Panc1 (cell line): ENCODE measurements at regions not wholly inside any gene's neighbourhood (a gene's known extent, or its start where the extent isn't known, plus 50 kb on each side); places are given as distances from the start of the nearest gene placed in this dataset.

ENCODE experiments used
- ATAC-seq: fragments of 200-7000 bp; cut with Tn5 transposase; 2 replicates; pipeline ENCODE4 v1.9.1; 2020; ENCODE audit warnings: mild to moderate bottlenecking, moderate library complexity
- BruUV-seq: library from RNA; stranded (reverse); fragments of 400-500 nt; replicated peaks from 2 replicates; lab custom pipeline; 2021; lab: Mats Ljungman, UMichigan
- CTCF ChIA-PET: fragments of 300-600 bp; sonication (Branson Sonifier 250); formaldehyde crosslinking; loops from one replicate; lab custom pipeline; 2022; ENCODE audit warnings: antibody characterized with exemption; lab: Charles Lee
- POLR2A ChIA-PET: fragments of 300-600 bp; sonication (Branson Sonifier 250); formaldehyde crosslinking; loops from one replicate; lab custom pipeline; 2022; ENCODE audit warnings: antibody characterized with exemption; lab: Charles Lee
- DNase-seq: peaks from one replicate; pipeline ENCODE4 v3.0.0-alpha.2; 2010; ENCODE audit warnings: low read depth, low spot score
- H3K27ac ChIP-seq: 2 replicates; pipeline ENCODE4 v1.5.1; 2011; ENCODE audit warnings: mild to moderate bottlenecking, low read length, inconsistent platforms
- H3K27me3 ChIP-seq: fragments of 200-500 bp; sonication (Bioruptor generic); 2 replicates; pipeline ENCODE4 v1.6.0; 2014; ENCODE audit warnings: low read length, inconsistent platforms; ENCODE audit not compliant: control insufficient read depth, insufficient read depth
- H3K36me3 ChIP-seq: fragments of 200-500 bp; sonication (Bioruptor generic); 2 replicates; pipeline ENCODE4 v1.5.1; 2014; ENCODE audit warnings: inconsistent platforms, mild to moderate bottlenecking, low read length, moderate library complexity; ENCODE audit not compliant: control insufficient read depth, insufficient read depth
- H3K4me1 ChIP-seq: 2 replicates; pipeline ENCODE4 v1.5.1; 2011; ENCODE audit warnings: inconsistent platforms, mild to moderate bottlenecking, low read length, moderate library complexity; ENCODE audit not compliant: control insufficient read depth, insufficient read depth
- H3K4me3 ChIP-seq, 2 experiments: 2 replicates each; pipeline ENCODE4 v1.5.1; 2011 to 2012; ENCODE audit warnings: low read depth in 2 of 2, low read length in 2 of 2, mild to moderate bottlenecking in 2 of 2, inconsistent platforms in 1 of 2, moderate library complexity in 1 of 2
- H3K9me3 ChIP-seq: fragments of 200-500 bp; sonication (Bioruptor generic); 2 replicates; pipeline ENCODE4 v1.5.1; 2014; ENCODE audit warnings: low read depth, mild to moderate bottlenecking, inconsistent platforms, low read length, moderate library complexity; ENCODE audit not compliant: control insufficient read depth, insufficient read depth
- POLR2AphosphoS5 ChIP-seq: IDR thresholded peaks from 2 replicates; pipeline ENCODE4 v1.6.1; 2012; ENCODE audit warnings: mild to moderate bottlenecking, low read depth, low read length, moderate library complexity
- SIN3A ChIP-seq: IDR thresholded peaks from 2 replicates; pipeline ENCODE4 v1.6.1; 2012; ENCODE audit warnings: low read depth, mild to moderate bottlenecking, low read length, moderate library complexity, borderline replicate concordance; ENCODE audit not compliant: insufficient read depth
- TCF7L2 ChIP-seq: IDR thresholded peaks from 2 replicates; pipeline ENCODE4 v1.6.1; 2011; ENCODE audit warnings: mild to moderate bottlenecking, low read depth, low read length, inconsistent platforms
- in situ Hi-C: cut with HindIII; loops from 2 replicates; pipeline ENCODE4 v1.10.0; 2016; ENCODE audit warnings: low sequenced_read_pairs, low pct_unique_long_range_greater_than_20kb
- intact Hi-C: fragments of 100-400 bp; cut with micrococcal nuclease; formaldehyde crosslinking; loops from one replicate; pipeline ENCODE4 v1.10.0; 2022; ENCODE audit not compliant: unreplicated experiment
- TF ChIP-seq, protein P1 (sequence below): fragments of 450-650 bp; IDR thresholded peaks from 2 replicates; pipeline ENCODE4 v1.5.1; 2017; ENCODE audit warnings: mild to moderate bottlenecking
- TF ChIP-seq, protein P2 (sequence below), 2 experiments: IDR thresholded peaks; 2 replicates each; pipeline ENCODE4 v1.6.1; 2011 to 2012; ENCODE audit warnings: low read depth in 2 of 2, control low read depth in 1 of 2, low read length in 1 of 2, mild to moderate bottlenecking in 1 of 2, moderate library complexity in 1 of 2; ENCODE audit not compliant: insufficient read depth in 1 of 2

DNA sequence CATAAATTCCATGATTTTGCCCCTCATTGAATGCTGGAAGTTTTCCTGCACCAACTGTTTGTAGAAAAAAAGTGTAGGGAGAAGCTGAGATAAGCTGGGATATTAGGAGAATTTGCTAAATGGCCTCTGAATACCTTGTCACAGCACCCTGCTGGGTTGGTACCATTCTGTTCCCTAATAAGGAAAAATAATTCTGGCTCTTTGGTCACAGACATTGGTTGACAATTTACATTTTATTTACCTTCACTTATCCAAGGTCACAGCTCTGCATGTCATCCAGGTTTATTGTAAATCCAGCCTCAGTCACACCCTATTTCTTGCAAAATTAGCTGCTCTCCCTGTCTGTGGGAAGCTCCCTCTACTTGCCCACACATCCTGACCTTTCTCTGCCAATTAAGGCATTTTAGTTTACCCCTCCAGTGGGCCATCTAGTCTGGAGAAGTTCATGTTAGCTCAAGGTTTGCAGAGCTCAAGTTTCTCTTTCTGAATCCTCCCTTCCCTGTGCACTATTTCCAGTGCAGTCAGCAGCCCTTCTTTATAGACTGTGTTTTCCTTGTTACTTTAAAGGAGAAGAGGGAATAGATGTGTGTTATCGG, 115.4 kb upstream of the NTRK2 start:
- BruUV-seq, result no TSS peak
- no peak overlapping the region for H3K4me3 ChIP-seq
- no peaks in the 10 kb centered on the region for H3K9me3 ChIP-seq
- no peaks in the 10 kb centered on the region for H3K36me3 ChIP-seq
- in situ Hi-C loops (no loop called here), intact Hi-C loops (no loop called here)
- DNase-seq, result no peak
- H3K4me1 ChIP-seq, result no peaks in the 10 kb centered on the region
- ATAC-seq, result no peak
- ChIA-PET POLR2A (no interaction called here), CTCF (no interaction called here)
- no peaks in the 10 kb centered on the region for H3K27me3 ChIP-seq
- TF ChIP-seq SIN3A, result no peak
- TF ChIP-seq, protein P1, sequence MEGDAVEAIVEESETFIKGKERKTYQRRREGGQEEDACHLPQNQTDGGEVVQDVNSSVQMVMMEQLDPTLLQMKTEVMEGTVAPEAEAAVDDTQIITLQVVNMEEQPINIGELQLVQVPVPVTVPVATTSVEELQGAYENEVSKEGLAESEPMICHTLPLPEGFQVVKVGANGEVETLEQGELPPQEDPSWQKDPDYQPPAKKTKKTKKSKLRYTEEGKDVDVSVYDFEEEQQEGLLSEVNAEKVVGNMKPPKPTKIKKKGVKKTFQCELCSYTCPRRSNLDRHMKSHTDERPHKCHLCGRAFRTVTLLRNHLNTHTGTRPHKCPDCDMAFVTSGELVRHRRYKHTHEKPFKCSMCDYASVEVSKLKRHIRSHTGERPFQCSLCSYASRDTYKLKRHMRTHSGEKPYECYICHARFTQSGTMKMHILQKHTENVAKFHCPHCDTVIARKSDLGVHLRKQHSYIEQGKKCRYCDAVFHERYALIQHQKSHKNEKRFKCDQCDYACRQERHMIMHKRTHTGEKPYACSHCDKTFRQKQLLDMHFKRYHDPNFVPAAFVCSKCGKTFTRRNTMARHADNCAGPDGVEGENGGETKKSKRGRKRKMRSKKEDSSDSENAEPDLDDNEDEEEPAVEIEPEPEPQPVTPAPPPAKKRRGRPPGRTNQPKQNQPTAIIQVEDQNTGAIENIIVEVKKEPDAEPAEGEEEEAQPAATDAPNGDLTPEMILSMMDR, result no peak
- no peak for TF ChIP-seq POLR2AphosphoS5
- no peak for TF ChIP-seq TCF7L2
- TF ChIP-seq, protein P2, sequence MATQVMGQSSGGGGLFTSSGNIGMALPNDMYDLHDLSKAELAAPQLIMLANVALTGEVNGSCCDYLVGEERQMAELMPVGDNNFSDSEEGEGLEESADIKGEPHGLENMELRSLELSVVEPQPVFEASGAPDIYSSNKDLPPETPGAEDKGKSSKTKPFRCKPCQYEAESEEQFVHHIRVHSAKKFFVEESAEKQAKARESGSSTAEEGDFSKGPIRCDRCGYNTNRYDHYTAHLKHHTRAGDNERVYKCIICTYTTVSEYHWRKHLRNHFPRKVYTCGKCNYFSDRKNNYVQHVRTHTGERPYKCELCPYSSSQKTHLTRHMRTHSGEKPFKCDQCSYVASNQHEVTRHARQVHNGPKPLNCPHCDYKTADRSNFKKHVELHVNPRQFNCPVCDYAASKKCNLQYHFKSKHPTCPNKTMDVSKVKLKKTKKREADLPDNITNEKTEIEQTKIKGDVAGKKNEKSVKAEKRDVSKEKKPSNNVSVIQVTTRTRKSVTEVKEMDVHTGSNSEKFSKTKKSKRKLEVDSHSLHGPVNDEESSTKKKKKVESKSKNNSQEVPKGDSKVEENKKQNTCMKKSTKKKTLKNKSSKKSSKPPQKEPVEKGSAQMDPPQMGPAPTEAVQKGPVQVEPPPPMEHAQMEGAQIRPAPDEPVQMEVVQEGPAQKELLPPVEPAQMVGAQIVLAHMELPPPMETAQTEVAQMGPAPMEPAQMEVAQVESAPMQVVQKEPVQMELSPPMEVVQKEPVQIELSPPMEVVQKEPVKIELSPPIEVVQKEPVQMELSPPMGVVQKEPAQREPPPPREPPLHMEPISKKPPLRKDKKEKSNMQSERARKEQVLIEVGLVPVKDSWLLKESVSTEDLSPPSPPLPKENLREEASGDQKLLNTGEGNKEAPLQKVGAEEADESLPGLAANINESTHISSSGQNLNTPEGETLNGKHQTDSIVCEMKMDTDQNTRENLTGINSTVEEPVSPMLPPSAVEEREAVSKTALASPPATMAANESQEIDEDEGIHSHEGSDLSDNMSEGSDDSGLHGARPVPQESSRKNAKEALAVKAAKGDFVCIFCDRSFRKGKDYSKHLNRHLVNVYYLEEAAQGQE (IDR thresholded peaks at IDR 0.05; ENCODE audit: insufficient read depth in 1 of 2, low read depth in 2 of 2, low read length in 1 of 2), result no peak
- no peak overlapping the region for H3K27ac ChIP-seq

DNA sequence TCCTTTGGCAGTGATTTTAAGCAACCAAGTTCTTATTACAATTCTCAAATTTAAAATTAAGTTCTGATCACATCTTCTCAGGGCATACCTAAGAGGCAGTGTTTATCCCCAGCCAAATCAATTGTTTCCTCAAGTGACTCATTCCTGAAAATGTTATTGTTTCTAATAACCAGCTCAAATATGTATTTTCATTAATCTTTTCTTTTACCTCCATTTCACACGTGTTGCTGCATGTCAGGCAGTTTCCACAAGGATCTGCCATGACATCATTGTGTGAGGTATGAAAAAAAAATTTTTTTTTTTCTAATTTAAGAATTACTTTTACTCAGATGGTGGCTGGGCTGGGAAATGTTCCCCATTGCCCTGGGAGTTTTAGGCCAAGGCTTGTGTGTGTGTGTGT, 113.0 kb upstream of the NTRK2 start:
- Histone ChIP-seq H3K4me3 (no peak overlapping the region), H3K36me3 (no peaks in the 10 kb centered on the region), H3K27me3 (no peaks in the 10 kb centered on the region), H3K4me1 (no peaks in the 10 kb centered on the region), H3K27ac (no peak overlapping the region), H3K9me3 (no peaks in the 10 kb centered on the region)
- BruUV-seq, result no TSS peak
- DNase-seq (no peak), ATAC-seq (no peak)
- TF ChIP-seq SIN3A (no peak), TCF7L2 (no peak)
- TF ChIP-seq, protein P2 (IDR thresholded peaks at IDR 0.05; ENCODE audit: insufficient read depth in 1 of 2, low read depth in 2 of 2, low read length in 1 of 2), result no peak
- POLR2A ChIA-PET, result no interaction called here
- CTCF ChIA-PET, result no interaction called here
- in situ Hi-C loops (no loop called here), intact Hi-C loops (no loop called here)
